Omental fat pad (tissue), 3 donors: ENCODE measurements at regions not wholly inside any gene's neighbourhood (a gene's known extent, or its start where the extent isn't known, plus 50 kb on each side); places are given as distances from the start of the nearest gene placed in this dataset.

Experiments used
- ATAC-seq: fragments of 150-250 bp; one replicate; pipeline ENCODE4 v1.9.1; 2016; ENCODE audit warnings: mild to moderate bottlenecking, moderate library complexity; ENCODE audit not compliant: low FRiP score
- DNase-seq: peaks from one replicate; pipeline ENCODE4 v3.0.0-alpha.2; 2019; ENCODE audit warnings: low spot score
- CTCF ChIP-seq, 3 donors: fragments of 450-650 bp; IDR thresholded peaks; one replicate each; pipeline ENCODE4 v1.5.1; 2016 to 2017; ENCODE audit warnings: antibody characterized with exemption in 3 of 3, mild to moderate bottlenecking in 3 of 3, moderate library complexity in 2 of 3

GRCh38 chr5:77909237-77909636, 133.1 kb upstream of the TBCA start:
- DNase-seq (no peak), ATAC-seq (no peak)
- no peak for TF ChIP-seq CTCF (IDR thresholded peaks at IDR 0.05)

DNA sequence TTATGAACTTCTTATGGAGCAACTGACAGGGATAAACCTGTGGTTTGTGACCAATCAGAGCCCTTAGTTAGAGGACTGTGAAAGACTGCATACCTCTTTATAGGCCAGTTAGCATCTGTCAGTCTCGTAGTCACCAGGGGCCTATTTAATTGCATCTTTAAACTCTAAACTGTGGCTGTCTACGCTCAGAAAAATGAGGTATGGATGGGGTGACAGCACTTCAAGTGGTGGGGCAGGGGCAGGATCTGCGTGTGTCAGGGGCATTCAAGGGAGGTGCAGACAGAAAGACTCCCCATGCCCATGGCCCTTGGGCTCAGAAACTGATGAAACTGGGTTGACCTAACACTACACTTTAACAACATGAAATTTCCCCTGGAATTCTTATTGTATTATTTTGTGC, 132.6 kb upstream of the TBCA start:
- TF ChIP-seq CTCF (IDR thresholded peaks at IDR 0.05): no peak
- ATAC-seq (no peak), DNase-seq (no peak)

GRCh38 chr5:77907786-77908185, 131.6 kb upstream of the TBCA start:
- no peak for TF ChIP-seq CTCF (IDR thresholded peaks at IDR 0.05)
- ATAC-seq: no peak
- no peak for DNase-seq

DNA sequence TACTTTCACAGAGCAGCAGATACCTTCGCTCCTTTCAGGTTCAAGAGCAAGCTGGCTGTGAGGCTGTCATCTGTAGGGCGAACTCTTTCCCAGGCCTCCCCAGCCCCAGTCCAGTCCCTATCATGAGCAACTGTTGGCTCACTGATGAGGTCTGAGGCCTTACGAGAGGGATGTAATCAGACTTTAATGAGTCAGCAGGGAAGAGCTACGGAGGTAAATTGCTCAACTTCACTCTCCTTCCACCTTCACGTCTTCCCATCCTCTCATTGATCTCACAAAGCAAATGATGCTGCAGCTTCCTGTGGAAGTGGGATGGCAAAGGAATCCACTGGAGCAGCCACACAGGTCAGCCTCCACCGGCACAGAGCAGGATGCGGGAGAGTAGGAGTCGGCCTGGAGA, 130.7 kb upstream of the TBCA start:
- DNase-seq (no peak), ATAC-seq (no peak)
- TF ChIP-seq CTCF (IDR thresholded peaks at IDR 0.05): no peak

DNA sequence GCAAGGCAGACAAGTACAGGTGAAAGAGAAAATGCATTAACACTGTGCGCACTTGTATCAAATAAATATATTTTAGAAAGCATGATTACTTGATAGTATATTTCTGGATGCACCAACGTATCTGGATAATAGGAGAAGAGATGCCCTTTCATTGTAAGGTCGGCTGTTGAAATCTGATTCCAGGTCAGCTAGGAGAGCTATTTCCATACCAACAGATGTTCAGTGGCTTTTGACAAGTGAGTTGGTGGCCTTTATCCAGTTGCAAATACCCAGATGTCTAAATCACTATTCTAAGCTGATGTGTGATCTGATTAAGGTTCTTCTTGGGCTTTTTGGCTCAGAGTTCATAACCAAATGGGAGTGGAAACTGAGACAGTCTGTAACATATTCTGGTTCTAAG, 128.2 kb upstream of the TBCA start:
- ATAC-seq (no peak), DNase-seq (no peak)
- no peak for TF ChIP-seq CTCF (IDR thresholded peaks at IDR 0.05)

- ATAC-seq: no peak
- no peak for TF ChIP-seq CTCF (IDR thresholded peaks at IDR 0.05)
- DNase-seq: no peak
Measured at GRCh38 chr5:77900691-77901090, 124.6 kb upstream of the TBCA start.

GRCh38 chr5:77898385-77898784, 122.2 kb upstream of the TBCA start:
- no peak for TF ChIP-seq CTCF (IDR thresholded peaks at IDR 0.05)
- no peak for DNase-seq
- ATAC-seq: no peak
